8988T (cell line): ENCODE measurements at regions not wholly inside any gene's neighbourhood (a gene's known extent, or its start where the extent isn't known, plus 50 kb on each side); places are given as distances from the start of the nearest gene placed in this dataset.

Experiments
- DNase-seq: peaks from one replicate; pipeline ENCODE4 v3.0.0; 2011

- DNase-seq: no peak
These were observed 506.0 kb downstream of the POM121L12 start for GRCh38 chr7:53541475-53541874.

GRCh38 chr7:53542157-53542556 lies 506.7 kb downstream of the POM121L12 start:
- DNase-seq: no peak
